ENCODE measurements at regions not wholly inside any gene's neighbourhood (a gene's known extent, or its start where the extent isn't known, plus 50 kb on each side); places are given as distances from the start of the nearest gene placed in this dataset.
A peak's percentile ranks its signal among the peaks of the same experiment; 100 is the strongest.

DNA sequence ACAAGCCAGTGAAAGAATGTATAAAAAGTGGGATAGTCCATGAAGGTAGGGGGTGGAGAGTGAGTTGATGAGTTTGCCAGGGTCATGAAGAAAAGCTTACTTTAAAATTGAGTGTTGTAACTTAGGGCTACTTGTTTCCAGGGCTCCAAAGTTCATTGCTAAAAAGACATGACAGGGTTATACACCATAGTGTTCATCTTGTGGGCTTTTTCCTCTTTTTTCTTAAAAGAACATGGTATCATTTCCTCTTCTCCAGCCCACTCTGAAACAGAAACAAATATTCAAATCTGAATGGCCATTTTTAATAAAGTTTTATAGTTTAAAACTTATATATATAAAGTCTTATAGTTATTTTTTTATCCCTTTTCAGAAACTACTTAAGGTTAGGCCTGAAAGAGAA lies 115.7 kb upstream of the SMC2 start:
- ATAC-seq, result no peak
- no peak for DNase-seq
- intact Hi-C loops (cut with micrococcal nuclease), result no loop called here

DNA sequence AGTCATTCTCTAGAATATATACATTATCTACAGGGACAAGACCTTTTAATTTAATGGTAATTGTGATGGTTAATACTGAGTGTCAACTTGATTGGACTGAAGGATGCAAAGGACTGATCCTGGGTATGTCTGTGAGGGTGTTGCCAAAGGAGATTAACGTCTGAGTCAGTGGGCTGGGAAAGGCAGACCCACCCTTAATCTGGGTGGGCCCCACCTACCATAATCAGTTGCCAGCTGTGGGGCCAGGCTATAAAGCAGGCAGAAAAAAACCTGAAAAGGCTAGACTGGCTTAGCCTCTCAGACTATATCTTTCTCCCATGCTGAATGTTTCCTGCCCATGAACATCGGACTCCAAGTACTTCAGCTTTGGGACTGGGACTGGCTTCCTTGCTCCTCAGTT lies 112.2 kb upstream of the SMC2 start:
- DNase-seq, result no peak
- no peak for ATAC-seq
- intact Hi-C loops (cut with micrococcal nuclease), result no loop called here

DNA sequence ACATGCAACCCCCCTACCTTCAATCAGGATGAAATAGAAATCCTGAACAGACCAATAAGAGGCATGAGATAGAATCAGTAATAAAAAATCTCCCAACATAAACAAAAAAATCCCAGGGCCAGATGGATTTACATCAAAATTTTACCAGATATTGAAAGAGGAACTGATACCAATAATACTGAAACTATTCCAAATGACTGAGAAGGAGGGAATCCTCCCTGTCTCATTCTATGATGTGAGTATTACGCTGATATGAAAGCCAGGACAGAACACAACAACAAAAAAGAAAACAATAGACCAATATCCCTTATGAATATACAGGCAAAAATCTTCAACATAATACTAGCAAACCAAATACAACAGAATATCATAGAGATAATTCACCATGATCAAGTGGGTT lies 109.0 kb upstream of the SMC2 start:
- intact Hi-C loops (cut with micrococcal nuclease), result no loop called here
- DNase-seq, result no peak
- ATAC-seq, result no peak

DNA sequence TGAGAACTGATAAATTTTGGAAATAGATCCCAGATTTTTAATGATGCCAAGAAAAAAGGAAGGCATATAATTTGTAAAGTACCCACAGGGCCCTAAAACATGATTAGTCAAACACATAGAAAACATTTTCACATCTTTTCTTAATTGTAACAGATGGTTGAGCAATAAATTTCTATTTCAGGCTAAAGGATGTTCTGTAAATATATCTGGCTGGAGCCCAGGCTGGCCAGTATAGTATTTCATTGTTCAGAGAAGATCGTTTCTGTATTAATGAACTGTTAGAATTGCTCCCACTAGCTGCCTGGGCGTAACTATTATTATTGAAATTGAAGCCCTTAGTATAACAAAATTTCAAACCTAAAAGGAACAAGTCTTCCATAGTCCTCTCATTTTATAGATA lies 105.3 kb upstream of the SMC2 start:
- intact Hi-C loops (cut with micrococcal nuclease), result no loop called here
- DNase-seq, result no peak
- no peak for ATAC-seq

DNA sequence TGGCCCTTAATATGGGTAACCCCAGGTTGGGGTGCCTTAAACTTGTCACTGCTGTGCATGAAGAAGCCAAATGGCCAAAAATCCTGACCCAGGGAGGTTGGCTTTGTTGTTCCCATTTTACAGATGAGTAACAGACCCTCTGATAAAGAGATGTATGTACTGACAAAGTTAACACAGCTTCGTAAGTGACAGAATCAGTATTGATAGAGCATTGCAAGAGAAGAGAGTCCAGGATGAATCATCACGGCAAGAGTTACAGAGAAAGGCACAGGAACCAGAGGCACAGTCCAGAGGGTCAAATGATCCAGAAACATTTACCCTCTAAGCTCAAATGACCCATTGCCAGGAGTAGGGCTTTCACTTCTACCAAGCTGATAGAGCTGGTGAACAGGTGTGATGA lies 103.8 kb upstream of the SMC2 start:
- intact Hi-C loops (cut with micrococcal nuclease), result no loop called here
- ATAC-seq (no peak), DNase-seq (no peak)

DNA sequence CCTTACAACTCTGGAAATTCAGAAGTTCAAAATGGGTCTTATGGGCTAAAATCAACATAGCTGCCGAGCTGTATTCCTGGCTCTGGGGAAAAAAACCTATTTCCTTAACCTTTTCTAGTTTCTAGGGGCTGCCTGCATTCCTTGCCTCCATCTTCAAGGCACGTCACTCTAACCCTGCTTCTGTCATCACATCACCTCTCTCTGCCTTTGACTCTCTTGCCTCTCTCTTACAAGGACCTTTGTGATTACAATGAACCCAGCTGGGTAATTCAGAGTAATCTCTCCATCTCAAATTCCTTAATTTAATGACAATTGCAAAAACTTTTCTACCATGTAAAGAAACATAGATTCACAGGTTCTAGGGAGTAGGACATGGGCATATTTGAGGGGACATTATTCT lies 103.1 kb upstream of the SMC2 start:
- DNase-seq, result no peak
- intact Hi-C loops (cut with micrococcal nuclease), result no loop called here
- no peak for ATAC-seq

DNA sequence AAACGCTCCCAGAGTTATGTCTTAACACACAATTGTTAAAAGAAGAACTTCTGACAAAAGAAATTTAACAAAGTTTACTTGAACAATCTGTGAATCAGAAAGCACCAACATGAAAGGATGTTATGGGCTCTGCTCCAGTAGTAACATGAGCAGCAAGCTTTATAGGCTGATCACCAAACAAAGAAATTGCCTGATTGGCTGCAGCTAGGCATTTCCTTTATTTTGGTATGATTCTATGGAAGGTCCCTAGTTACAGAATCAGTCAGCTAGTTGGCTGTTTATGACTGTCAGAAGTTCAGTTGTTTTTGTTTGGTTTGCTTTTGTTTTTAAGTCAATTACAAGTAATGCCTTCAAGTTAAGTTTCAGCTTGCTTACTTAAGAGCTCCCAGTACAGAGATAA lies 102.4 kb upstream of the SMC2 start:
- intact Hi-C loops (cut with micrococcal nuclease), result no loop called here
- no peak for DNase-seq
- ATAC-seq, result no peak

DNA sequence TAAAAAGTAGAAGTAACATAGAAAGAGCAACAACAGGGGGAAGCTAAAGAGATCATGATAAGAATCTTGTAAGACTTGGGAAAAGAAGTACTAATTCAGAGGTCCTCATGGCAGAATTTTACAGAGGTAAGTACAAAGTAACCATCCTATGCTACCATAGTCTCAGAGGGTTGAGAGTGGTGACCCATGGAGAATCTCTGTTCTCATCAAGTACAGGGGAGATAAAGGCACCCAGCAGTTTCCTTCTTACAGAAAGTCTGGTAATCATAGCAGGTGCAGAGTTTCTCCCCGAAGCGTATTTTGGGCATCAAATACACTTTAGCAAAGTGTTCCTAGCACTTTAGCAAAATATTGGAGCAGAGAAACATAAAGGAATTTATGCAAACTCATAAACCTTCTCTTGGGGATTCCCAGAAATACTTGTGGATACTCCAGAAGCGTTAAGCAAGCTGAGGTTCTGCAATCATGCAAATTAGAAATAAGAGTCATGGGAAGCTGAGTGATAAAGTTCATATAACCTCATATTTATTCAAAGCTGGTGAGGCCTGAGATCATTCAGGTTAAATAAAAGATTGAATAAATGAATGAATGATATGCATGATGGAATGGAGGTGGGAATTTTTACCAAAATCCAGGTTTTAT lies 101.0 kb upstream of the SMC2 start:
- ATAC-seq, result no peak
- intact Hi-C loops (cut with micrococcal nuclease), result no loop called here

DNA sequence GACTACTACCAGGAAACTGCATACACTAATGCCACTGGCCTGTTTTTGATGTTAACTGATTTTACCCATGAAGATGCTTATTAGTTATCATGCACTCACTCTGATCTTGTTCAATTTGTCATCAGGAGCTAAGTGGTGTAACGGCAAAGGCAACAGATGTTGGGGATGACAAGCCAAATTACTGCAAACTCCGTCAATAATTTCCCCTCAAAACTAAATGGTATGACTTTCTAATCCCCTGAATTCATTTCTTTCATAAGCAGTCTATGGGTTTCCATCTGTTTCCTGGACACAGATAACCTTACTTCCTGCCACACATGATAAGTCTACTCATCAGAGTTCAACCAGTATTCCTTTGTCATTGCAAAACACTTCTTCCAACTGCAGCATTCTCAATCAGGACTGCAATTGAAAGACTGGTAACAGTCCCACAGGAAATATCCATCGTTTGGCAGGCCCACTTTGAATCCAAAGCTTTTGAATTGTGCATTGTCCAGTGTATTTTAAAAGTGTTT lies 96.2 kb upstream of the SMC2 start:
- ATAC-seq (no peak), DNase-seq (no peak)
- intact Hi-C loops (cut with micrococcal nuclease), result no loop called here

More for the DNA sequence above, 101.0 kb upstream of the SMC2 start:
- DNase-seq, result no peak

DNA sequence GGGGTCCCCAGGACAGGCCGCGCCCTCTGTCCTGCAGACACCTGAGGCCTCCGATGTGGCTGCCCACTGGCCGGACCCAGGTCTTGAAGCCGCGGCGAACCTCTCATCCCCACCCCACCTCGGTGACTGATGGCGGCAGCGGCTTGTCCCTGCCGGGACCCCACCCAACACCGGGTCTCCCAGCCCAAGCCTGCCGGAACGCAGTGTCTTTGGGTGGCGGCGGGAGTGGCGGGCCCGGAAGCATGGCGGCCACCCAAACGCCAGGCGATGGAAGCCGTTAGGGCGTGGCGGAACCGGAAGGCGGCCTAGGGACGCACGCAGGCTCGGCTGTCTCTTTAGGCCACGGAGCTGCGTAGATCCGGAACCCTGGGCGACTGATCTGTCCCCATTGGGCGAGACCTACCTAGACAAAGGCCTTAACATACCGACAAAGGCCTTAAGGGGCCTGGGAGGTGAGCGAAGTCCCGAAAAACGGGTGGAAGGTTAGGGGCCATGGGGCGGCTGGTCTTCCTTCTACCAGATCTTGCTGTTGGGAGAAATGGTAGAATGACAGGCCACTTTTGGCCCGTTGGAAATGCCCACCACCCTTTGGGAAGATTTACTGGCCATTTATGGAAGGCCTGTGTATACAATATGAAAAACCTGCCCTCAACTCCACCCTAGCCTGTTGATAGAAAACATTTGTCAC lies 94.6 kb upstream of the SMC2 start:
- intact Hi-C loops (cut with micrococcal nuclease), result no loop called here
- DNase-seq, result peak; percentile 18
- no peak for ATAC-seq

DNA sequence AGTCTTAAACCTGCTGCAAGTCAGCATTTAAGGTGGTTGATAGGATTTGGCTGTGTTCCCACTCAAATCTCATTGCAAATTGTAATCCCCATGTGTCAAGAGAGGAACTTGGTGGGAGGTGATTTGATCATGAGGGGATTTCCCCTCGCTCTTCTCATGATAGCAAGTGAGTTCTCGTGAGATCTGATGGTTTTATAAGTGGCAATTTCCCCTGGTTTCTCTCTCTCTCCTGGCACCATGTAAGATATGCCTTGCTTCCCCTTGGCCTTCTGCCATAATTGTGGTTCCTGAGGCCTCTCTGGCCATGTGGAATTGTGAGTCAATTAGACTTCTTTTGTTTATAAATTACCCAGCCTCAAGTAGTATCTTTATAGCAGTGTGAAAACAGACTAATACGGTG lies 84.3 kb upstream of the SMC2 start:
- no peak for DNase-seq
- intact Hi-C loops (cut with micrococcal nuclease), result no loop called here
- no peak for ATAC-seq

DNA sequence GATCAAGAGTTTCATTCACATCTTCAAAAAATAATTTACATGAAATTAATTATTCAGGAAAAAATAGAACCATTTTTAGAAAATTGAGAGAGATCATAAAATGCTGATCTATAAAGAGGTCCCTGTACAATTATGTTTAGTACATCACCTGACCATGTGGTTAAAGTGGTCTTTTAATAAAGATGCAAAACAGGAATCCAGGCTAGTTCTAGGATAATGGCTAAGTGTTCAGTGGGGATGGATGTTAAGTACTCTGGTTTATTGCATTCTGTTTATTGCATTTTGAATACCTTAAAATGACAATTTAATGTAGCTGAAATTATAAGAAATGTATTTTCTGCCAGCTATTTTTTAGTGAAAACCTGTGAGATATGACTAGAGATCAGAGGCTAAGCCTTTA lies 72.0 kb upstream of the SMC2 start:
- DNase-seq (no peak), ATAC-seq (no peak)
- intact Hi-C loops (cut with micrococcal nuclease), result no loop called here

DNA sequence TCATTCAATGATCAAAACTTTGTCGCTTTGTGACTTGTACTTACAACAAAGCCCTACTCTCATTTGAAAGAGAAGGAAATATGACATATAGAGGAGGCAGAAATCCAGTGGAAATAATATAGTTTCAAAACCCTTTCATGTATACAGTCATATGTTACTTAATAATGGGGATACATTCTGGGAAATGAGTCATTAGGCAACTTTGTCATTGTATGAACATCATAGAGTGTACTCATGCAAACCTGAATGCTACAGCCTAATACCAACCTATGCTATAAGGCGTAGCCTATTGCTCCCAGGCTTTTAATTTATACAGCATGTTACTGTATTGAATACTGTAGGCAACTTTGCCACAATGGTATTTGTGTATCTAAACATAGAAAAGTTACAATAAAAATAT lies 69.0 kb upstream of the SMC2 start:
- intact Hi-C loops (cut with micrococcal nuclease), result no loop called here
- DNase-seq (no peak), ATAC-seq (no peak)

DNA sequence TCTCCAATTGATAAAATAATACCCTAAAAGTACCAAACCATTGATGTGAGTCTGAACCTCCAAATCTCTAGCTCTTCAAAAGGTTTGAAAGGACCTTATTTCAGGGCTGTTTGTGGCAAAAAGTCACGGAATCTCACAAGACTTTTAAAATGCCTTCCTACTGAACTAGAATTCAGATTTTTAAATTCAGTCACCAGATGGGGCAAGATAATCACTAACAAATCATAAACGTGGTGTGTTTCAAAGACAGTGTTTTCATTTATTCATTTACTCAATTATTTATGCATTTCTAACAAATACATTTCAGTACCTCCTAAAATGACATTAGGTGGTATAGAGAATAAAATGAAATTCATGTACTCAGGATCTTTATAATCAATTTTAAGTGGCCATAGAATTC lies 68.2 kb upstream of the SMC2 start:
- no peak for DNase-seq
- intact Hi-C loops (cut with micrococcal nuclease), result no loop called here
- ATAC-seq, result no peak

DNA sequence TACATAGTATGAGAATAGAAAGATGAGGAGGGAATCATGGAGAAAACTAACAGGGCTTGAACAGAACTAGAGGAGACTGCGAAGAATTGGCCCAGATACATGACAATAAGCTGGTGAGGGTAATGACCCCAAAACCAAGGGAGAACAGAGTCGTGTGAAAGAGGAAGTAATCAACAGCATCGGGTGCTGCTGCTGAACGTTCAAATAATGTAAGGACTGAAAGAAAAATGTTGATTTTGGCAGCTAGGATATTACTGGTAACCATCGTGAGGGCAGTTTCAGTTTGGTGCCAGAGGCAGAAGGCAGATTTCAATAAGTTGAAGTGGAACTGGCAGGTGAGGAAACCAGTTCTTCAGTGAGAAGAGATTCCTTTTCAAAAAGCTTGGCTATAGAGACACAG lies 66.8 kb upstream of the SMC2 start:
- intact Hi-C loops (cut with micrococcal nuclease), result no loop called here
- ATAC-seq (no peak), DNase-seq (no peak)

DNA sequence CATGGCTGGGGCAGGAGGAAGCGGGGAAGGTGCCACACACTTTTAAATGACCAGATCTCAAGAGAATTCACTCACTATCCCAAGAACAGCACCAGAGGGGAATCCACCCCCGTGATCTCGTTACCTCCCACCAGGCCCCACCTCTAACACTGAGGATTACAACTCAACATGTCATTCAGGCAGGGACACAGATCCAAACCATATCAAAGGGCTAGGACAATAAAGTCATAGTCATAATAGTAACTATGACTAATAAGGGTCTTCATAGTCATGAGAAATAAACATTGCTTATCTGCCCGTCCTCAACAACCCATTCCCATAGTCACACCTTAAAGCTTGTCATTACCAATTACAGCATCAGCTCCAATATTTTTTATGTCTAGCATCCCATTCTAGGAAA lies 65.3 kb upstream of the SMC2 start:
- intact Hi-C loops (cut with micrococcal nuclease), result no loop called here
- ATAC-seq (no peak), DNase-seq (no peak)
